ENCODE measurements at regions not wholly inside any gene's neighbourhood (a gene's known extent, or its start where the extent isn't known, plus 50 kb on each side); places are given as distances from the start of the nearest gene placed in this dataset.

- no peak for TF ChIP-seq CTCF (IDR thresholded peaks at IDR 0.05)
- no peak for TF ChIP-seq POLR2A (IDR thresholded peaks at IDR 0.05)
Measured at GRCh38 chr11:92702805-92703448, 266.5 kb upstream of the MTNR1B start.

Measured in heart left ventricle (tissue), 13 donors.